Fibroblast of pulmonary artery (primary cell): ENCODE measurements at regions not wholly inside any gene's neighbourhood (a gene's known extent, or its start where the extent isn't known, plus 50 kb on each side); places are given as distances from the start of the nearest gene placed in this dataset.

Experiments used
- DNase-seq: peaks from one replicate; pipeline ENCODE4 v3.0.0-alpha.2; 2010; ENCODE audit warnings: low read depth
- H3K4me3 ChIP-seq: replicated peaks from 2 replicates; pipeline ENCODE4 v1.5.1; 2011; ENCODE audit warnings: low read depth, mild to moderate bottlenecking, control low read depth, low read length, moderate library complexity
- CTCF ChIP-seq: IDR thresholded peaks from 2 replicates; pipeline ENCODE4 v1.5.1; 2011; ENCODE audit warnings: mild to moderate bottlenecking, control low read depth, low read length, inconsistent platforms; ENCODE audit errors: missing control alignments

- no peak for DNase-seq
- no peak for TF ChIP-seq CTCF
These were observed 312.9 kb downstream of the MYCN start for GRCh38 chr2:16253291-16253690.

GRCh38 chr2:16252891-16253290 is 312.5 kb downstream of the MYCN start:
- no peak for DNase-seq
- no peak overlapping the region for H3K4me3 ChIP-seq
- TF ChIP-seq CTCF = no peak

More at GRCh38 chr2:16253291-16253690, 312.9 kb downstream of the MYCN start:
- H3K4me3 ChIP-seq = no peak overlapping the region

GRCh38 chr2:16252251-16252650 is 311.9 kb downstream of the MYCN start:
- no peak for TF ChIP-seq CTCF
- H3K4me3 ChIP-seq = no peak overlapping the region
- no peak for DNase-seq

GRCh38 chr2:16251511-16252225 is 311.3 kb downstream of the MYCN start:
- no peak for DNase-seq
- H3K4me3 ChIP-seq = no peak overlapping the region
- no peak for TF ChIP-seq CTCF

- no peak overlapping the region for H3K4me3 ChIP-seq
- DNase-seq = no peak
- no peak for TF ChIP-seq CTCF
These were observed 310.5 kb downstream of the MYCN start for GRCh38 chr2:16250886-16251285.

GRCh38 chr2:16250466-16250865 is 310.1 kb downstream of the MYCN start:
- no peak for TF ChIP-seq CTCF
- H3K4me3 ChIP-seq = no peak overlapping the region
- no peak for DNase-seq

GRCh38 chr2:16250056-16250425 is 309.7 kb downstream of the MYCN start:
- no peak overlapping the region for H3K4me3 ChIP-seq
- DNase-seq = no peak
- TF ChIP-seq CTCF = no peak
